GM12878 (cell line): ENCODE measurements at regions not wholly inside any gene's neighbourhood (a gene's known extent, or its start where the extent isn't known, plus 50 kb on each side); places are given as distances from the start of the nearest gene placed in this dataset.

Experiments used
- ATAC-seq: fragments of 200-7000 bp; cut with Tn5 transposase; 3 replicates; pipeline ENCODE4 v1.9.1; 2020; ENCODE audit warnings: mild to moderate bottlenecking, moderate library complexity
- BruUV-seq: library from RNA; stranded (reverse); fragments of 400-500 nt; replicated peaks from 2 replicates; lab custom pipeline; 2021; lab: Mats Ljungman, UMichigan
- CTCF ChIA-PET: fragments of 300-600 bp; sonication (Branson Sonifier 250); formaldehyde crosslinking; extraction: SDS; loops from one replicate; lab custom pipeline; 2021; ENCODE audit warnings: inconsistent platforms; lab: Yijun Ruan, JAX
- POLR2A ChIA-PET: fragments of 350-600 bp; formaldehyde crosslinking; extraction: SDS; loops from one replicate; lab custom pipeline; 2021; ENCODE audit warnings: inconsistent platforms; lab: Charles Lee
- RAD21 ChIA-PET: fragments of 300-600 bp; sonication (Branson Sonifier 250); formaldehyde crosslinking; loops from one replicate; lab custom pipeline; 2023; ENCODE audit warnings: antibody characterized with exemption; ENCODE audit not compliant: unreplicated experiment; lab: Charles Lee
- SMC1A ChIA-PET: fragments of 300-600 bp; sonication (Branson Sonifier 250); formaldehyde crosslinking; loops from one replicate; lab custom pipeline; 2023; ENCODE audit not compliant: unreplicated experiment, uncharacterized antibody; lab: Charles Lee
- DNase-seq: peaks from one replicate; pipeline ENCODE4 v3.0.0-alpha.2; 2011; ENCODE audit warnings: low read depth, low spot score
- FAIRE-seq: peaks from 3 replicates; lab custom pipeline; 2011; peaks lifted over from hg19 to GRCh38; lab: Jason Lieb, UNC
- H2AFZ ChIP-seq: 2 replicates; pipeline ENCODE4 v1.6.0; 2011; ENCODE audit warnings: low read depth, low read length, control low read depth; ENCODE audit not compliant: control insufficient read depth
- H3K27ac ChIP-seq: 2 replicates; pipeline ENCODE4 v1.5.1; 2011; ENCODE audit warnings: control low read depth; ENCODE audit not compliant: control insufficient read depth, insufficient read depth
- H3K27me3 ChIP-seq, 2 experiments: replicated peaks in 1 of 2; 2 replicates each; pipeline versions ENCODE4 v1.6.0 to v1.6.1; 2011; ENCODE audit warnings: low read length in 1 of 2; ENCODE audit not compliant: control insufficient read depth in 2 of 2, insufficient read depth in 2 of 2
- H3K36me3 ChIP-seq, 2 experiments: 2 replicates each; pipeline ENCODE4 v1.5.1; 2011; ENCODE audit warnings: low read length in 1 of 2; ENCODE audit not compliant: control insufficient read depth in 2 of 2, insufficient read depth in 2 of 2
- H3K4me1 ChIP-seq: 2 replicates; pipeline ENCODE4 v1.6.1; 2011; ENCODE audit warnings: mild to moderate bottlenecking, low read length, moderate library complexity, mixed read lengths; ENCODE audit not compliant: control insufficient read depth, insufficient read depth
- H3K4me2 ChIP-seq: 2 replicates; pipeline ENCODE4 v1.6.0; 2011; ENCODE audit warnings: control low read depth; ENCODE audit not compliant: control insufficient read depth, insufficient read depth
- H3K4me3 ChIP-seq: fragments of 200-600 bp; sonication (generic); 2 replicates; pipeline ENCODE4 v1.5.1; 2016
- H3K79me2 ChIP-seq: 2 replicates; pipeline ENCODE4 v1.6.0; 2011; ENCODE audit warnings: low read length; ENCODE audit not compliant: control insufficient read depth, insufficient read depth
- H3K9ac ChIP-seq: 2 replicates; pipeline ENCODE4 v1.8.0; 2011; ENCODE audit warnings: low read length, control low read depth, mixed read lengths; ENCODE audit not compliant: control insufficient read depth, insufficient read depth
- H3K9me3 ChIP-seq: replicated peaks from 3 replicates; pipeline ENCODE4 v1.5.1; 2011; ENCODE audit warnings: mild to moderate bottlenecking, low read length; ENCODE audit not compliant: control insufficient read depth, insufficient read depth
- H4K20me1 ChIP-seq: 2 replicates; pipeline ENCODE4 v1.6.0; 2011; ENCODE audit not compliant: control insufficient read depth, insufficient read depth
- ATF7 ChIP-seq: fragments of 450-650 bp; IDR thresholded peaks from 2 replicates; pipeline ENCODE4 v1.6.1; 2016; ENCODE audit warnings: low read depth, mild to moderate bottlenecking
- CBFB ChIP-seq: IDR thresholded peaks from 2 replicates; pipeline ENCODE4 v1.6.1; 2016; ENCODE audit warnings: antibody characterized with exemption, low read depth
- HDAC2 ChIP-seq: fragments of 200-600 bp; sonication (generic); IDR thresholded peaks from 2 replicates; pipeline ENCODE4 v1.6.1; 2017
- IKZF2 ChIP-seq, 2 experiments: fragments of 450-650 bp; IDR thresholded peaks; 2 replicates each; pipeline ENCODE4 v1.6.1; 2017; ENCODE audit warnings: mild to moderate bottlenecking in 2 of 2, moderate library complexity in 2 of 2
- KLF5 ChIP-seq: fragments of 450-650 bp; IDR thresholded peaks from 2 replicates; pipeline ENCODE4 v1.6.1; 2014; ENCODE audit warnings: mild to moderate bottlenecking; ENCODE audit not compliant: partially characterized antibody
- NBN ChIP-seq: fragments of 450-650 bp; IDR thresholded peaks from 2 replicates; pipeline ENCODE4 v1.6.1; 2016
- NR2C2 ChIP-seq: IDR thresholded peaks from 2 replicates; pipeline ENCODE4 v1.6.1; 2011; ENCODE audit warnings: borderline replicate concordance, low read depth; ENCODE audit not compliant: control insufficient read depth, insufficient read length
- RELA ChIP-seq: fragments of 450-650 bp; IDR thresholded peaks from 2 replicates; pipeline ENCODE4 v1.8.0; 2014; ENCODE audit warnings: borderline replicate concordance; ENCODE audit not compliant: partially characterized antibody
- RUNX3 ChIP-seq: IDR thresholded peaks from 2 replicates; pipeline ENCODE4 v1.6.1; 2012; ENCODE audit warnings: low read length, inconsistent platforms
- SP1 ChIP-seq: IDR thresholded peaks from one replicate; pipeline ENCODE4 v1.6.1; 2011; ENCODE audit warnings: low read depth, low read length
- TARDBP ChIP-seq: IDR thresholded peaks from 2 replicates; pipeline ENCODE4 v1.6.1; 2016; ENCODE audit warnings: borderline replicate concordance
- TCF3 ChIP-seq: IDR thresholded peaks from 2 replicates; pipeline ENCODE4 v1.6.1; 2012; ENCODE audit warnings: low read depth, mild to moderate bottlenecking, low read length, borderline replicate concordance; ENCODE audit not compliant: insufficient read depth
- ZNF622 ChIP-seq: fragments of 450-650 bp; IDR thresholded peaks from 2 replicates; pipeline ENCODE4 v1.6.1; 2017; ENCODE audit warnings: mild to moderate bottlenecking, inconsistent platforms
- ZZZ3 ChIP-seq: IDR thresholded peaks from 2 replicates; pipeline ENCODE4 v1.6.1; 2011; ENCODE audit warnings: low read depth; ENCODE audit not compliant: control insufficient read depth, insufficient read length
- WGBS: methylation state at CpG from one replicate; pipeline ENCODE4 v1.1.6; 2016; ENCODE audit warnings: low lambda C conversion rate; ENCODE audit not compliant: insufficient replicate concordance, insufficient coverage; ENCODE audit errors: missing lambda C conversion rate; 5-methylcytosine and 5-hydroxymethylcytosine counted together
- in situ Hi-C: fragments of 300-500 bp; cut with MboI; formaldehyde crosslinking; loops from 9 replicates; pipeline ENCODE4 v1.14.3; 2018; ENCODE audit warnings: mixed read lengths
- intact Hi-C: fragments of 100-400 bp; cut with micrococcal nuclease; formaldehyde crosslinking; loops from one replicate; pipeline ENCODE4 v1.14.2; 2022; ENCODE audit not compliant: unreplicated experiment
- TF ChIP-seq, protein P1 (sequence below): fragments of 450-650 bp; IDR thresholded peaks from 2 replicates; pipeline ENCODE4 v1.6.1; 2014; ENCODE audit warnings: mild to moderate bottlenecking
- TF ChIP-seq, protein P2 (sequence below): IDR thresholded peaks from 2 replicates; pipeline ENCODE4 v1.6.1; 2012; ENCODE audit warnings: low read depth, low read length, improper control_type of control experiment
- TF ChIP-seq, protein P3 (sequence below): fragments of 450-650 bp; IDR thresholded peaks from 2 replicates; pipeline ENCODE4 v1.6.1; 2018; ENCODE audit warnings: borderline replicate concordance, mild to moderate bottlenecking; ENCODE audit not compliant: partially characterized antibody
- TF ChIP-seq, protein P4 (sequence below): fragments of 450-650 bp; IDR thresholded peaks from 2 replicates; pipeline ENCODE4 v1.6.1; 2017; ENCODE audit warnings: mild to moderate bottlenecking, moderate library complexity

DNA sequence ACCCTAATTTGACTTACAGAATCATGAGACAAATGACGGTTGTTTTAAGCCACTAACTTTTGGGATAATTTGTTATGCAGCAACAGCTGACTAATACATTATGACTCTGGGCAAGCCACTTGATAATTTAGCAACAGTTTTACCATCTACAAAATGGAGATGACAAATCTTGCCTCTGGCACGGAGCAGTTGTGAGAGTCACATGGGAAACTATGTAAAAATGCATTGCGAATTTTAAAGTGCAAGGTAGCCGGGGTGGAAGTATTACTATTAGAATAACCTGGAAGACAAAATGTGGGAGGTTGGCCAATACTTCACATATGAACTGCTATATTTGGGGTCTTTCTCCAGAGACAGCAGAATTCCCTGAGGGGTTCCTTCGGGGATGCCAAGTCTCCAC is 328.7 kb downstream of the CTTN start:
- no peak for TF ChIP-seq CBFB
- TF ChIP-seq, protein P1, sequence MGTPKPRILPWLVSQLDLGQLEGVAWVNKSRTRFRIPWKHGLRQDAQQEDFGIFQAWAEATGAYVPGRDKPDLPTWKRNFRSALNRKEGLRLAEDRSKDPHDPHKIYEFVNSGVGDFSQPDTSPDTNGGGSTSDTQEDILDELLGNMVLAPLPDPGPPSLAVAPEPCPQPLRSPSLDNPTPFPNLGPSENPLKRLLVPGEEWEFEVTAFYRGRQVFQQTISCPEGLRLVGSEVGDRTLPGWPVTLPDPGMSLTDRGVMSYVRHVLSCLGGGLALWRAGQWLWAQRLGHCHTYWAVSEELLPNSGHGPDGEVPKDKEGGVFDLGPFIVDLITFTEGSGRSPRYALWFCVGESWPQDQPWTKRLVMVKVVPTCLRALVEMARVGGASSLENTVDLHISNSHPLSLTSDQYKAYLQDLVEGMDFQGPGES = no peak
- TF ChIP-seq, protein P2, sequence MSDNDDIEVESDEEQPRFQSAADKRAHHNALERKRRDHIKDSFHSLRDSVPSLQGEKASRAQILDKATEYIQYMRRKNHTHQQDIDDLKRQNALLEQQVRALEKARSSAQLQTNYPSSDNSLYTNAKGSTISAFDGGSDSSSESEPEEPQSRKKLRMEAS = no peak
- no peak for TF ChIP-seq SP1
- TF ChIP-seq NR2C2 = no peak
- no peak for TF ChIP-seq TCF3
- no peak for TF ChIP-seq RELA
- no peak for TF ChIP-seq ZZZ3
- TF ChIP-seq HDAC2 = no peak
- TF ChIP-seq NBN = no peak
- no peak for TF ChIP-seq ZNF622
- TF ChIP-seq, protein P3, sequence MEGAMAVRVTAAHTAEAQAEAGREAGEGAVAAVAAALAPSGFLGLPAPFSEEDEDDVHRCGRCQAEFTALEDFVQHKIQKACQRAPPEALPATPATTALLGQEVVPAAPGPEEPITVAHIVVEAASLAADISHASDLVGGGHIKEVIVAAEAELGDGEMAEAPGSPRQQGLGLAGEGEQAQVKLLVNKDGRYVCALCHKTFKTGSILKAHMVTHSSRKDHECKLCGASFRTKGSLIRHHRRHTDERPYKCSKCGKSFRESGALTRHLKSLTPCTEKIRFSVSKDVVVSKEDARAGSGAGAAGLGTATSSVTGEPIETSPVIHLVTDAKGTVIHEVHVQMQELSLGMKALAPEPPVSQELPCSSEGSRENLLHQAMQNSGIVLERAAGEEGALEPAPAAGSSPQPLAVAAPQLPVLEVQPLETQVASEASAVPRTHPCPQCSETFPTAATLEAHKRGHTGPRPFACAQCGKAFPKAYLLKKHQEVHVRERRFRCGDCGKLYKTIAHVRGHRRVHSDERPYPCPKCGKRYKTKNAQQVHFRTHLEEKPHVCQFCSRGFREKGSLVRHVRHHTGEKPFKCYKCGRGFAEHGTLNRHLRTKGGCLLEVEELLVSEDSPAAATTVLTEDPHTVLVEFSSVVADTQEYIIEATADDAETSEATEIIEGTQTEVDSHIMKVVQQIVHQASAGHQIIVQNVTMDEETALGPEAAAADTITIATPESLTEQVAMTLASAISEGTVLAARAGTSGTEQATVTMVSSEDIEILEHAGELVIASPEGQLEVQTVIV = no peak
- TF ChIP-seq IKZF2 (IDR thresholded peaks at IDR 0.05) = no peak
- no peak for TF ChIP-seq KLF5
- TF ChIP-seq TARDBP = no peak
- TF ChIP-seq, protein P4, sequence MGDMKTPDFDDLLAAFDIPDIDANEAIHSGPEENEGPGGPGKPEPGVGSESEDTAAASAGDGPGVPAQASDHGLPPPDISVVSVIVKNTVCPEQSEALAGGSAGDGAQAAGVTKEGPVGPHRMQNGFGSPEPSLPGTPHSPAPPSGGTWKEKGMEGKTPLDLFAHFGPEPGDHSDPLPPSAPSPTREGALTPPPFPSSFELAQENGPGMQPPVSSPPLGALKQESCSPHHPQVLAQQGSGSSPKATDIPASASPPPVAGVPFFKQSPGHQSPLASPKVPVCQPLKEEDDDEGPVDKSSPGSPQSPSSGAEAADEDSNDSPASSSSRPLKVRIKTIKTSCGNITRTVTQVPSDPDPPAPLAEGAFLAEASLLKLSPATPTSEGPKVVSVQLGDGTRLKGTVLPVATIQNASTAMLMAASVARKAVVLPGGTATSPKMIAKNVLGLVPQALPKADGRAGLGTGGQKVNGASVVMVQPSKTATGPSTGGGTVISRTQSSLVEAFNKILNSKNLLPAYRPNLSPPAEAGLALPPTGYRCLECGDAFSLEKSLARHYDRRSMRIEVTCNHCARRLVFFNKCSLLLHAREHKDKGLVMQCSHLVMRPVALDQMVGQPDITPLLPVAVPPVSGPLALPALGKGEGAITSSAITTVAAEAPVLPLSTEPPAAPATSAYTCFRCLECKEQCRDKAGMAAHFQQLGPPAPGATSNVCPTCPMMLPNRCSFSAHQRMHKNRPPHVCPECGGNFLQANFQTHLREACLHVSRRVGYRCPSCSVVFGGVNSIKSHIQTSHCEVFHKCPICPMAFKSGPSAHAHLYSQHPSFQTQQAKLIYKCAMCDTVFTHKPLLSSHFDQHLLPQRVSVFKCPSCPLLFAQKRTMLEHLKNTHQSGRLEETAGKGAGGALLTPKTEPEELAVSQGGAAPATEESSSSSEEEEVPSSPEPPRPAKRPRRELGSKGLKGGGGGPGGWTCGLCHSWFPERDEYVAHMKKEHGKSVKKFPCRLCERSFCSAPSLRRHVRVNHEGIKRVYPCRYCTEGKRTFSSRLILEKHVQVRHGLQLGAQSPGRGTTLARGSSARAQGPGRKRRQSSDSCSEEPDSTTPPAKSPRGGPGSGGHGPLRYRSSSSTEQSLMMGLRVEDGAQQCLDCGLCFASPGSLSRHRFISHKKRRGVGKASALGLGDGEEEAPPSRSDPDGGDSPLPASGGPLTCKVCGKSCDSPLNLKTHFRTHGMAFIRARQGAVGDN = no peak
- no peak for TF ChIP-seq ATF7
- TF ChIP-seq RUNX3 = no peak
- intact Hi-C loops = no loop called here
- CTCF ChIA-PET = no interaction called here

More for the DNA sequence above, 328.7 kb downstream of the CTTN start:
- in situ Hi-C loops = no loop called here
- ATAC-seq = no peak
- H3K79me2 ChIP-seq = no peaks in the 10 kb centered on the region
- 46% methylated on average over 5 of the region's 5 CpGs for WGBS
- H3K4me2 ChIP-seq = no peak overlapping the region
- H3K27me3 ChIP-seq = no peaks in the 10 kb centered on the region; a peak in 1 of 4 replicates
- no peak for DNase-seq
- BruUV-seq = no TSS peak
- no peak for FAIRE-seq
- no peaks in the 10 kb centered on the region; the same call in 2 of the 3 replicates for H3K9me3 ChIP-seq
- ChIA-PET RAD21 (no interaction called here), SMC1A (no interaction called here), POLR2A (no interaction called here)
- no peak overlapping the region for H3K27ac ChIP-seq
- no peak overlapping the region for H2AFZ ChIP-seq
- H3K36me3 ChIP-seq = no peaks in the 10 kb centered on the region
- H3K4me3 ChIP-seq = no peak overlapping the region
- no peaks in the 10 kb centered on the region for H4K20me1 ChIP-seq
- no peak overlapping the region for H3K9ac ChIP-seq
- no peaks in the 10 kb centered on the region for H3K4me1 ChIP-seq
